Mucosa of descending colon (tissue), 3 donors: ENCODE measurements at regions not wholly inside any gene's neighbourhood (a gene's known extent, or its start where the extent isn't known, plus 50 kb on each side); places are given as distances from the start of the nearest gene placed in this dataset.

ENCODE experiments used
- ATAC-seq: fragments of 200-7000 bp; cut with Tn5 transposase; one replicate; pipeline ENCODE4 v1.9.1; 2020; ENCODE audit warnings: mild to moderate bottlenecking, moderate library complexity
- DNase-seq, 3 donors: peaks; one replicate each; pipeline ENCODE4 v3.0.0-alpha.2; 2020
- H3K36me3 ChIP-seq: fragments of 200-600 bp; one replicate; pipeline ENCODE4 v1.8.0; 2021; ENCODE audit warnings: low read depth, mild to moderate bottlenecking
- H3K4me1 ChIP-seq: fragments of 200-600 bp; one replicate; pipeline ENCODE4 v1.8.0; 2021; ENCODE audit warnings: low read depth, mild to moderate bottlenecking
- H3K4me3 ChIP-seq: fragments of 200-600 bp; one replicate; pipeline ENCODE4 v1.8.0; 2021; ENCODE audit warnings: mild to moderate bottlenecking
- H3K9me3 ChIP-seq: fragments of 200-600 bp; one replicate; pipeline ENCODE4 v1.8.0; 2021; ENCODE audit warnings: mild to moderate bottlenecking
- intact Hi-C, 2 donors: fragments of 100-400 bp; cut with DNase I in 1 of 2; cut with micrococcal nuclease in 1 of 2; formaldehyde crosslinking; loops; one replicate each; pipeline versions ENCODE4 v1.11.0 to v1.11.1; 2022; cut with DNase I, micrococcal nuclease
- TF ChIP-seq, protein P1 (sequence below): fragments of 200-600 bp; IDR thresholded peaks from one replicate; pipeline ENCODE4 v1.8.0; 2022; ENCODE audit warnings: antibody characterized with exemption, mild to moderate bottlenecking
- donor health status: DM: no; HTN: no; CAD: no; lungs with moderate emphysema.
- donor health status: DM: no; HTN: no; CAD: no.
- donor health status: DM: no; HTN: yes; CAD: no.

DNA sequence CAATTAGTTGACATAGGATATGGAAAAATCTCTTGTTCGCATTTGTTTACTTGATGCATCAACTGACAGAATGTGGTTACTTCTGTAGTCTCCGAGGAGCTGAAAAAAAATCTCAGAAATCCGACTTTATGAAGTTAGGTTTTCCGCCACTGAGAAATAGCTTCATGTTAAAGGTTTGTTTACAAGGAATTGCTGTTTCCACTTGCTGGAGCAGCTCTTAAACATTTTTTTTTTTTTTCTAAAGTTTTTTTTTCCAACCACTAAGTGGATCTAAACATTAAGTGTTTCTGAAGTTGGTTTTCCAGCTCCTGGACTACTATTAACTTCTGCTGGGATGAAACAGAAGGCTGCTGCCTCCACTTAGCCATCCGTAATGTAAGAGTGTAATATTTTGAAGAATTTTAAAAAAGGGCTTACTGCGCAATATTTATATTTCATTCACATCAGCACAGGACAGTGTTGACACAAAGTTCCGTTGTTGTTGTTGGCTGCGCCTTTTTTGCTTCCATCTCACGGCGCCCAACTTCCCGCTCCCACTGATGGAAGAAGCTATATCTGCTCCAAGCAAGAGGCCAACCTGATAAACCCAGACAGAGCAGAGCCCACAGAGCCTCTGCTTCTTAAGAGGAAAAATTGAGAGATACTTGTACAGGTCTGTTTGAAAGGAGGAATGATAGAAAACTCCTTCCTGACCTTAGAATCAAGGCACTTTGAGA, 167.7 kb upstream of the KCNJ16 start:
- no peaks in the 10 kb centered on the region for H3K36me3 ChIP-seq
- no peaks in the 10 kb centered on the region for H3K9me3 ChIP-seq
- ATAC-seq = no peak
- H3K4me1 ChIP-seq = no peaks in the 10 kb centered on the region
- TF ChIP-seq, protein P1, sequence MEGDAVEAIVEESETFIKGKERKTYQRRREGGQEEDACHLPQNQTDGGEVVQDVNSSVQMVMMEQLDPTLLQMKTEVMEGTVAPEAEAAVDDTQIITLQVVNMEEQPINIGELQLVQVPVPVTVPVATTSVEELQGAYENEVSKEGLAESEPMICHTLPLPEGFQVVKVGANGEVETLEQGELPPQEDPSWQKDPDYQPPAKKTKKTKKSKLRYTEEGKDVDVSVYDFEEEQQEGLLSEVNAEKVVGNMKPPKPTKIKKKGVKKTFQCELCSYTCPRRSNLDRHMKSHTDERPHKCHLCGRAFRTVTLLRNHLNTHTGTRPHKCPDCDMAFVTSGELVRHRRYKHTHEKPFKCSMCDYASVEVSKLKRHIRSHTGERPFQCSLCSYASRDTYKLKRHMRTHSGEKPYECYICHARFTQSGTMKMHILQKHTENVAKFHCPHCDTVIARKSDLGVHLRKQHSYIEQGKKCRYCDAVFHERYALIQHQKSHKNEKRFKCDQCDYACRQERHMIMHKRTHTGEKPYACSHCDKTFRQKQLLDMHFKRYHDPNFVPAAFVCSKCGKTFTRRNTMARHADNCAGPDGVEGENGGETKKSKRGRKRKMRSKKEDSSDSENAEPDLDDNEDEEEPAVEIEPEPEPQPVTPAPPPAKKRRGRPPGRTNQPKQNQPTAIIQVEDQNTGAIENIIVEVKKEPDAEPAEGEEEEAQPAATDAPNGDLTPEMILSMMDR = no peak
- DNase-seq = no peak
- intact Hi-C loops = no loop called here
- no peak overlapping the region for H3K4me3 ChIP-seq

GRCh38 chr17:69908626-69909368, 166.2 kb upstream of the KCNJ16 start:
- no peak for ATAC-seq
- Histone ChIP-seq H3K9me3 (no peaks in the 10 kb centered on the region), H3K36me3 (no peaks in the 10 kb centered on the region), H3K4me3 (no peak overlapping the region), H3K4me1 (no peaks in the 10 kb centered on the region)
- TF ChIP-seq, protein P1 = no peak
- intact Hi-C loops = no loop called here
- no peak for DNase-seq

DNA sequence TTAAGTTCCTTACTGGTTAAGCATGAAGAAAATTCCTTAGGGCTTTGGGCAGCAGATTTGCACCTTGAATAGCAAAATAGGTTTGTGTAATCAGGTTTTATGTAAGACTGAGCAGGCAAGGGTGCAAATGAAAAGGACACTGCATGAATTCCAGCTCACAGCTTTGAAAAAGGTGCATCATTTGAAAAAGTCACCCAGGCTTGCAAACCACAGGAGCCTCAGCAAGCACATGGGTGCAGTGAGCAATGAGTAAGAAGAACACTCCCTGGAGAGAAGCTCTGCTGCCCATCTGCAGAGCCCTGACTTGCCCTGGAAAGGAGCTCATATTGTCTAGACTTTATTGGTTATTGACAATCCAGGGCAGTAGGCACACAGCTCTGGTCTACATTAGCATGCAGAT, 165.6 kb upstream of the KCNJ16 start:
- H3K4me3 ChIP-seq = no peak overlapping the region

GRCh38 chr17:69912805-69913204, 162.2 kb upstream of the KCNJ16 start:
- no peaks in the 10 kb centered on the region for H3K9me3 ChIP-seq
- no peaks in the 10 kb centered on the region for H3K36me3 ChIP-seq
- ATAC-seq (no peak), DNase-seq (no peak)
- no peak overlapping the region for H3K4me3 ChIP-seq
- no peaks in the 10 kb centered on the region for H3K4me1 ChIP-seq
- TF ChIP-seq, protein P1 = no peak
- intact Hi-C loops = no loop called here

More for the DNA sequence above, 165.6 kb upstream of the KCNJ16 start:
- TF ChIP-seq, protein P1 = no peak
- ATAC-seq = no peak
- no peaks in the 10 kb centered on the region for H3K4me1 ChIP-seq
- no peaks in the 10 kb centered on the region for H3K9me3 ChIP-seq
- no peaks in the 10 kb centered on the region for H3K36me3 ChIP-seq
- intact Hi-C loops = no loop called here
- DNase-seq = no peak

GRCh38 chr17:69913216-69913615, 161.8 kb upstream of the KCNJ16 start:
- ATAC-seq = no peak
- TF ChIP-seq, protein P1 = no peak

More at GRCh38 chr17:69913216-69913615, 161.8 kb upstream of the KCNJ16 start:
- intact Hi-C loops = no loop called here
- no peaks in the 10 kb centered on the region for H3K9me3 ChIP-seq
- no peaks in the 10 kb centered on the region for H3K4me1 ChIP-seq
- DNase-seq = no peak
- no peaks in the 10 kb centered on the region for H3K36me3 ChIP-seq
- H3K4me3 ChIP-seq = no peak overlapping the region
